PFSK-1 (cell line): ENCODE measurements at regions not wholly inside any gene's neighbourhood (a gene's known extent, or its start where the extent isn't known, plus 50 kb on each side); places are given as distances from the start of the nearest gene placed in this dataset.

Source experiments
- FOXP2 ChIP-seq: optimal IDR thresholded peaks from 2 replicates; pipeline ENCODE3; 2011; ENCODE audit warnings: borderline replicate concordance, control low read depth, inconsistent platforms; ENCODE audit not compliant: insufficient read depth; ENCODE audit errors: extremely low read length, extremely low read depth
- POLR2AphosphoS5 ChIP-seq: IDR thresholded peaks from 2 replicates; pipeline ENCODE4 v1.6.1; 2012; ENCODE audit warnings: low read depth, mild to moderate bottlenecking, control low read depth, low read length, moderate library complexity
- REST ChIP-seq, 2 experiments: IDR thresholded peaks; 2 replicates each; pipeline versions ENCODE4 v1.6.1 to v1.8.0; 2011 to 2012; ENCODE audit warnings: low read depth in 2 of 2, low read length in 2 of 2, control low read depth in 1 of 2, inconsistent platforms in 1 of 2, mild to moderate bottlenecking in 1 of 2, moderate library complexity in 1 of 2; ENCODE audit not compliant: insufficient read depth in 1 of 2
- SIN3A ChIP-seq: IDR thresholded peaks from 2 replicates; pipeline ENCODE4 v1.6.1; 2012; ENCODE audit warnings: mild to moderate bottlenecking, low read length, moderate library complexity, borderline replicate concordance; ENCODE audit not compliant: insufficient read depth
- TAF1 ChIP-seq: IDR thresholded peaks from 2 replicates; pipeline ENCODE4 v1.6.1; 2012; ENCODE audit warnings: low read length, control low read depth, borderline replicate concordance; ENCODE audit not compliant: insufficient read depth

GRCh38 chr4:147052361-147052760 is 106.7 kb upstream of the TTC29 start:
- TF ChIP-seq POLR2AphosphoS5 (no peak), SIN3A (no peak), TAF1 (no peak), REST (IDR thresholded peaks at IDR 0.05; ENCODE audit: insufficient read depth in 1 of 2, low read depth in 2 of 2, low read length in 2 of 2) (no peak), FOXP2 (no peak)
